DMS 273 treated with DMSO at 0.1 percent for 48 hours (cell line): ENCODE measurements at regions not wholly inside any gene's neighbourhood (a gene's known extent, or its start where the extent isn't known, plus 50 kb on each side); places are given as distances from the start of the nearest gene placed in this dataset.
"Not testable (repeated sequence)": the region's sequence is repeated elsewhere in the genome, so short reads cannot be mapped to it uniquely, and the experiment has no call there.

Source experiments
- DNase-seq: peaks from one replicate; lab custom pipeline; 2025; lab: John Stamatoyannopoulos, UW

GRCh38 chr4:162841753-162842152, 324.9 kb downstream of the NAF1 start:
- no peak for DNase-seq

GRCh38 chr4:162839814-162840213, 326.9 kb downstream of the NAF1 start:
- DNase-seq = no peak

- no peak for DNase-seq
These were observed 328.0 kb downstream of the NAF1 start for GRCh38 chr4:162838671-162839070.

- no peak for DNase-seq
These were observed 329.0 kb downstream of the NAF1 start for GRCh38 chr4:162837679-162838078.

- DNase-seq = no peak
These were observed 329.4 kb downstream of the NAF1 start for GRCh38 chr4:162837241-162837640.

GRCh38 chr4:162836773-162837172, 329.9 kb downstream of the NAF1 start:
- no peak for DNase-seq

GRCh38 chr4:162836258-162836657, 330.4 kb downstream of the NAF1 start:
- not testable (repeated sequence) for DNase-seq

GRCh38 chr4:162830899-162831298, 335.8 kb downstream of the NAF1 start:
- no peak for DNase-seq

DNA sequence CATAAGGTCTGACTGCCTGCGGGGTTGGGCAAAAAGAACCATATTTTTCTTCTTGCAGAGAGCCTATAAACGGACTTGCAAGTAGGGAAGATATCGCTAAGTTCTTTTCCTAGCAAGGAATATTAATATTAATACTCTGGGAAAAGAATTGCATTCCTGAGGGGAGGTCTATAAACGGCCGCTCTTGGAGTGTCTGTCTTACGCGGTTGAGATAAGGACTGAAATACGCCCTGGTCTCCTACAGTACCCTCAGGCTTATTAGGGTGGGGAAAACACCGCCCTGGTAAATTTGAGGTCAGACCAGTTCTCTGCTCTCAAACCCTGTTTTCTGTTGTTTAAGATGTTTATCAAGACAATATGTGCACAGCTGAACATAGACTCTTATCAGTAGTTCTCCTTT, 349.3 kb downstream of the NAF1 start:
- not testable (repeated sequence) for DNase-seq

GRCh38 chr4:162804351-162804924, 362.3 kb downstream of the NAF1 start:
- no peak for DNase-seq

GRCh38 chr4:162803378-162803777, 363.3 kb downstream of the NAF1 start:
- no peak for DNase-seq

DNA sequence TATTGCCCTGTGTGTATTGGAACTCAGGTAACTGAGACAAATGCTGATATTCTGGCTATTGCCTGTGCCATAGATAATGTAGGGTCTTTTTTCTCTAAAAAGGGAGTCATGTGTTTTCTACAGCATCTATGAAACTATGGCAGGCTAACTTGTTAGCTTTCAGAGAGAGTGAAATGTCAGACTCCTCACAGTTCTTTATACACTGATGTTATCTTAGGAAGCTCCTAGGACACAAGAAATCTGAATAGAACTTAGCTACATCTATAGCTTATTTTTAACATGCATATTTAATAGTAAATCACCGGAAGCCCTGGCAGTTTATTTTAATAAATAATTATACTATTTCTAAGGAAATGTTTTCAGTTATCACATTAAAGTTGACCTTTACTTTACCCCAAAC, 369.6 kb downstream of the NAF1 start:
- no peak for DNase-seq

GRCh38 chr4:162793571-162793970, 373.1 kb downstream of the NAF1 start:
- DNase-seq = no peak

GRCh38 chr4:162793004-162793403, 373.7 kb downstream of the NAF1 start:
- no peak for DNase-seq

DNA sequence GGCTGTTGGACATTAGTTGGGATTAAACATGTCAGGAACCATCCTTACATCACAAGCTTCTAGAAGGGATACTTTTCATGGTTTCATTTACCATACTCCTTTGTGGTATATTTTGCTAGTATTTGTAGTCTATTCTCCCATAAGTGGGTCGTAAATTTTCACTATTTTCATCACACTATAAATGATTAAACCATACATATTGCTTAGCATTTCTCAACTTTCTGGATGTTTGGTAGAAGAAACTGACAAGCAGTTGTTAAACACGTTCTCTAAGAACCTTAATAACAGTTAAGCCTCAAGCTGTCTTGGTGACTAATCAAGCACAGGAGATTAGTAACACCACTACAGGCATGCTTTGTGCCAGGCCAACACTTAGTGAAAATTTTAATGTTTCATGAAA, 375.5 kb downstream of the NAF1 start:
- DNase-seq = no peak

- DNase-seq = no peak
These were observed 379.6 kb downstream of the NAF1 start for GRCh38 chr4:162787120-162787519.

GRCh38 chr4:162782778-162783525, 383.7 kb downstream of the NAF1 start:
- no peak for DNase-seq

DNA sequence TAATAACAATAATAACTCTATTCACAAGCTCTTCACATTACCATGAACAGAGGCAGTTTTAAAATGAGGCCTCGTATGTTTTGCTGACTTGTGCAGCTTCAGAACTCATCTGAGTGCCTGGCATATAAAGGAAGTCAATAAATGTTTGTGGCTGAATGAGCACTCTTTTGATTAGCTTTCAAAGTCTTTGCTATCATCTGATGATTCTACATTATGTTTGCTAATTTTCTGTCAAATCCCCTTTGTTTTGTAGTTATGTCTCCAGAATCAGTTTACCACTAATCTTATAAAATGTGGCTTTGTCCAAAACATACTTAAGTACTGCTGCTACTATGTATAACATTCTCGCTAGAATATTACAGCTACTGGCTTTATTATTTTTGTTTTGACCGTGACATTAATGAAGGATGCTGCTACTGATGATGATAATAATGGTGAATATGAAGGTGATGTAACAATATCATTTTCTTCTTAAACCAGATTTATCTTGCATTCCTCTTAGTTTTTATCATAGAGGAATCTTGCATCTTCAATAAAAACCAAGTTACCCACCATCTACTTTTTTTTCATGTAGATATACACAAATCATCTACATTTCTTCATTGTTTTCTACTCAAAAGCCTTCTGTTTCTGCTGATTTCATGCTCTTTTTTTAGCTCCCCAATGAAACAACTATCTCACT, 384.5 kb downstream of the NAF1 start:
- DNase-seq = no peak

GRCh38 chr4:162770761-162771490, 395.8 kb downstream of the NAF1 start:
- DNase-seq = no peak

DNA sequence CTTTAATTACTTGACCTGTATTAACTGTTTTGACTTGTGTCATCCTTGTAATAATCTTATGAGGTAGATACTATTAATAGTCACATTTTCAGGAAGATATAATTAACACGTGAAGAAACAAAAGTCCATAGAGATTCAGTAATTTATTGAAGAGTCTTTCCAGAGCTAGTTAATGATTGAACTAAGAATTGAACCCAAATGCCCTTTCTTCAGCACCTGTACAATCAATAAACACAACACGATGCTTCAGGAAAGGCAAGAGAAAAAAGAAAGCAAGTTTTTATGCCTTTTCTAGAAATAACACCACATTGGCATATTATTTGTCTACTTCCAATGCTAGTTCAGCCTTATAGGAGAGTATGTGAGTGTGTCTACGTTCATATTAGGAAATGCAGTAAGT, 399.6 kb downstream of the NAF1 start:
- DNase-seq = no peak

DNA sequence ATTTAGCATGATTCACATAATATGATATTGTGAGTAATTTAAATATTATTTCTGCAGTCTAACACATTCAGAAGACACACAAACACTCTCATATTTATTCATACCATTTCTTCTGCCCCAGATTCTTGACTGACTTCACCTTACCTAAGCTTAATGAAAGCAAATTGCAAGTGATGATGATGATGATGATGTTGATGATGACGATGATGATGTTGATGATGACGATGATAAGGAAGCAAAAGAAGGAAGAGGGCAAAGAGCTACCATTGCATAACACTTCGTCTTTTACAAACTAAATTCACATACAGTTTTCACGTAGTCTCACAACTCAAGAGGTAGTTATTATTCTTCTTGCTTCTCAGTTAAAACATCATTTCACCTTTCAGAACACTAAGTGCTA, 404.7 kb downstream of the NAF1 start:
- no peak for DNase-seq

- DNase-seq = not testable (repeated sequence)
These were observed 426.5 kb downstream of the NAF1 start for GRCh38 chr4:162740228-162740627.

- DNase-seq = not testable (repeated sequence)
These were observed 427.1 kb downstream of the NAF1 start for GRCh38 chr4:162739596-162739995.
